ENCODE measurements at regions not wholly inside any gene's neighbourhood (a gene's known extent, or its start where the extent isn't known, plus 50 kb on each side); places are given as distances from the start of the nearest gene placed in this dataset.
A peak's percentile ranks its signal among the peaks of the same experiment; 100 is the strongest.

- TF ChIP-seq CTCF (IDR thresholded peaks at IDR 0.05) = peak in 1 of 6 experiments; percentile 18
- no peak for TF ChIP-seq POLR2A (IDR thresholded peaks at IDR 0.05)
Observed at GRCh38 chr1:228867108-228867950, 132.1 kb downstream of the RHOU start.

Data from Peyer's patch (tissue), 4 donors.